ENCODE measurements at regions not wholly inside any gene's neighbourhood (a gene's known extent, or its start where the extent isn't known, plus 50 kb on each side); places are given as distances from the start of the nearest gene placed in this dataset.

- Histone ChIP-seq H3K9me3 (replicated peaks) (no peaks in the 10 kb centered on the region), H3K27me3 (no peaks in the 10 kb centered on the region), H3K4me1 (peaks cover 51% of the 10 kb centered on the region), H3K36me3 (no peaks in the 10 kb centered on the region), H3K27ac (peak overlapping the region; percentile 45), H3K4me3 (peak overlapping the region; percentile 26)
- peak in 1 of 2 experiments; percentile 29 for DNase-seq
These were observed 157.4 kb downstream of the KIF26A start for GRCh38 chr14:104295681-104296387.

GRCh38 chr14:104296388-104297312 is 158.3 kb downstream of the KIF26A start:
- Histone ChIP-seq H3K4me1 (peaks cover 46% of the 10 kb centered on the region), H3K9me3 (replicated peaks) (no peaks in the 10 kb centered on the region), H3K27me3 (no peaks in the 10 kb centered on the region), H3K36me3 (no peaks in the 10 kb centered on the region), H3K4me3 (no peak overlapping the region), H3K27ac (peak overlapping the region; percentile 45)
- peak; percentile 65 to 81 for DNase-seq

- Histone ChIP-seq H3K27ac (no peak overlapping the region), H3K9me3 (replicated peaks) (no peaks in the 10 kb centered on the region), H3K4me3 (no peak overlapping the region), H3K4me1 (peaks cover 43% of the 10 kb centered on the region), H3K27me3 (no peaks in the 10 kb centered on the region), H3K36me3 (no peaks in the 10 kb centered on the region)
- no peak for DNase-seq
These were observed 158.9 kb downstream of the KIF26A start for GRCh38 chr14:104297313-104297704.

GRCh38 chr14:104297721-104298401 is 159.5 kb downstream of the KIF26A start:
- no peaks in the 10 kb centered on the region for H3K9me3 ChIP-seq (replicated peaks)
- no peak overlapping the region for H3K27ac ChIP-seq
- H3K4me3 ChIP-seq, result no peak overlapping the region
- no peaks in the 10 kb centered on the region for H3K27me3 ChIP-seq
- DNase-seq, result no peak
- peaks cover 40% of the 10 kb centered on the region for H3K4me1 ChIP-seq
- no peaks in the 10 kb centered on the region for H3K36me3 ChIP-seq

GRCh38 chr14:104298458-104298857 is 160.1 kb downstream of the KIF26A start:
- Histone ChIP-seq H3K27ac (no peak overlapping the region), H3K9me3 (replicated peaks) (no peaks in the 10 kb centered on the region)
- DNase-seq, result no peak

GRCh38 chr14:104299993-104300761 is 161.8 kb downstream of the KIF26A start:
- Histone ChIP-seq H3K4me1 (peaks cover 22% of the 10 kb centered on the region), H3K9me3 (replicated peaks) (no peaks in the 10 kb centered on the region), H3K27ac (no peak overlapping the region), H3K27me3 (no peaks in the 10 kb centered on the region), H3K36me3 (no peaks in the 10 kb centered on the region), H3K4me3 (no peak overlapping the region)
- no peak for DNase-seq

More at GRCh38 chr14:104298458-104298857, 160.1 kb downstream of the KIF26A start:
- Histone ChIP-seq H3K4me3 (no peak overlapping the region), H3K36me3 (no peaks in the 10 kb centered on the region), H3K27me3 (no peaks in the 10 kb centered on the region), H3K4me1 (peaks cover 39% of the 10 kb centered on the region)

GRCh38 chr14:104301731-104302460 is 163.5 kb downstream of the KIF26A start:
- Histone ChIP-seq H3K27ac (no peak overlapping the region), H3K4me3 (no peak overlapping the region), H3K36me3 (no peaks in the 10 kb centered on the region), H3K4me1 (peaks cover 6% of the 10 kb centered on the region), H3K27me3 (no peaks in the 10 kb centered on the region), H3K9me3 (replicated peaks) (no peaks in the 10 kb centered on the region)
- DNase-seq, result no peak

GRCh38 chr14:104302794-104303405 is 164.5 kb downstream of the KIF26A start:
- H3K4me1 ChIP-seq, result no peaks in the 10 kb centered on the region
- no peak overlapping the region for H3K4me3 ChIP-seq
- no peaks in the 10 kb centered on the region for H3K27me3 ChIP-seq
- no peaks in the 10 kb centered on the region for H3K9me3 ChIP-seq (replicated peaks)
- DNase-seq, result no peak
- no peaks in the 10 kb centered on the region for H3K36me3 ChIP-seq
- H3K27ac ChIP-seq, result no peak overlapping the region

- H3K9me3 ChIP-seq (replicated peaks), result no peaks in the 10 kb centered on the region
These were observed 165.5 kb downstream of the KIF26A start for GRCh38 chr14:104303705-104304425.

GRCh38 chr14:104304451-104305351 is 166.3 kb downstream of the KIF26A start:
- H3K4me1 ChIP-seq, result no peaks in the 10 kb centered on the region
- H3K27me3 ChIP-seq, result no peaks in the 10 kb centered on the region
- no peaks in the 10 kb centered on the region for H3K36me3 ChIP-seq
- no peak overlapping the region for H3K27ac ChIP-seq
- no peak for DNase-seq
- H3K9me3 ChIP-seq (replicated peaks), result no peaks in the 10 kb centered on the region
- no peak overlapping the region for H3K4me3 ChIP-seq

More at GRCh38 chr14:104303705-104304425, 165.5 kb downstream of the KIF26A start:
- Histone ChIP-seq H3K27ac (no peak overlapping the region), H3K4me1 (no peaks in the 10 kb centered on the region), H3K27me3 (no peaks in the 10 kb centered on the region), H3K36me3 (no peaks in the 10 kb centered on the region), H3K4me3 (no peak overlapping the region)
- no peak for DNase-seq

- Histone ChIP-seq H3K27me3 (no peaks in the 10 kb centered on the region), H3K4me3 (no peak overlapping the region), H3K9me3 (replicated peaks) (no peaks in the 10 kb centered on the region), H3K36me3 (no peaks in the 10 kb centered on the region), H3K27ac (no peak overlapping the region), H3K4me1 (no peaks in the 10 kb centered on the region)
- no peak for DNase-seq
These were observed 167.4 kb downstream of the KIF26A start for GRCh38 chr14:104305511-104306449.

Data from SJCRH30 (cell line).